ENCODE measurements at regions not wholly inside any gene's neighbourhood (a gene's known extent, or its start where the extent isn't known, plus 50 kb on each side); places are given as distances from the start of the nearest gene placed in this dataset.

DNA sequence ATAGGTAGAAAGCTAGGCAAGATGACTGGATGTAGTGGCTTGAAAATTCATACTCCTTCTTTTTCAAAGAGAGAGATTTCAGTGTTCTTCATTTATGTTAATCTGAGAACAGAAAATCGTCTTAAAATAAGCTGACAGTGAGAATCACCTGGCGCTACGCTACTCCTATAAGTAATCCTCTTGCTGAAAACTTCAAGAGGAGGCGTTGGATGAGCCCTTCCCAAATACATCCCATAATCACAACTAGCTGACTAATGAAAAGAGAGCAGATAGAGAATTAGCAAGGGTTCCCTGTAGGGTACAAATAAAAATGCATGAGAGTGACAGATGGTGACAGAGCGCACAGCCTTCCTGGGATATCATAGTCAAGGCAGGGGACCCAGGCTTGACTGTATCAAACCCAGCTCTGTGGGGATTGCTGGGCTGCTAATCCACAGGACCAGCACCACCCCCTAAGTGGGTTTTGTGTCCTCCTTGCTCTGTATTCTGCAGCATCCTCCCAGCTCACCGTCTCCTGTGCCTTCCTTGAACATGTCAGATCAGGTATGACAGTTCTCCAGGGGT, 280.2 kb downstream of the SP3 start:
- Histone ChIP-seq H3K4me1 (peaks cover 13% of the 10 kb centered on the region), H3K9ac (no peak overlapping the region), H2AFZ (replicated peaks) (no peak overlapping the region), H3K4me3 (no peak overlapping the region), H4K20me1 (ENCODE audit: low read depth) (no peaks in the 10 kb centered on the region), H3K27ac (no peak overlapping the region), H3K27me3 (no peaks in the 10 kb centered on the region), H3K79me2 (ENCODE audit: low read depth) (no peaks in the 10 kb centered on the region), H3K9me3 (ENCODE audit: low read depth) (no peaks in the 10 kb centered on the region), H3F3A (ENCODE audit: low read depth) (no peaks in the 10 kb centered on the region), H3K36me3 (no peaks in the 10 kb centered on the region), H3K4me2 (no peak overlapping the region)
- no peak overlapping the region for H3K27ac Mint-ChIP-seq
- H3K36me3 Mint-ChIP-seq: no peaks in the 10 kb centered on the region
- H3K9me3 Mint-ChIP-seq: peaks cover 2% of the 10 kb centered on the region
- H3K4me3 Mint-ChIP-seq: no peak overlapping the region
- TF ChIP-seq, protein P1, sequence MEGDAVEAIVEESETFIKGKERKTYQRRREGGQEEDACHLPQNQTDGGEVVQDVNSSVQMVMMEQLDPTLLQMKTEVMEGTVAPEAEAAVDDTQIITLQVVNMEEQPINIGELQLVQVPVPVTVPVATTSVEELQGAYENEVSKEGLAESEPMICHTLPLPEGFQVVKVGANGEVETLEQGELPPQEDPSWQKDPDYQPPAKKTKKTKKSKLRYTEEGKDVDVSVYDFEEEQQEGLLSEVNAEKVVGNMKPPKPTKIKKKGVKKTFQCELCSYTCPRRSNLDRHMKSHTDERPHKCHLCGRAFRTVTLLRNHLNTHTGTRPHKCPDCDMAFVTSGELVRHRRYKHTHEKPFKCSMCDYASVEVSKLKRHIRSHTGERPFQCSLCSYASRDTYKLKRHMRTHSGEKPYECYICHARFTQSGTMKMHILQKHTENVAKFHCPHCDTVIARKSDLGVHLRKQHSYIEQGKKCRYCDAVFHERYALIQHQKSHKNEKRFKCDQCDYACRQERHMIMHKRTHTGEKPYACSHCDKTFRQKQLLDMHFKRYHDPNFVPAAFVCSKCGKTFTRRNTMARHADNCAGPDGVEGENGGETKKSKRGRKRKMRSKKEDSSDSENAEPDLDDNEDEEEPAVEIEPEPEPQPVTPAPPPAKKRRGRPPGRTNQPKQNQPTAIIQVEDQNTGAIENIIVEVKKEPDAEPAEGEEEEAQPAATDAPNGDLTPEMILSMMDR (IDR thresholded peaks at IDR 0.05): no peak
- TF ChIP-seq EZH2phosphoT487 (IDR thresholded peaks at IDR 0.05) (no peak), EZH2 (IDR thresholded peaks at IDR 0.05) (no peak)
- peaks cover 24% of the 10 kb centered on the region for H3K4me1 Mint-ChIP-seq
- H3K27me3 Mint-ChIP-seq (ENCODE audit: insufficient read depth, low read depth): no peaks in the 10 kb centered on the region
- peak; percentile 11 for DNase-seq (ENCODE audit: low spot score)

DNA sequence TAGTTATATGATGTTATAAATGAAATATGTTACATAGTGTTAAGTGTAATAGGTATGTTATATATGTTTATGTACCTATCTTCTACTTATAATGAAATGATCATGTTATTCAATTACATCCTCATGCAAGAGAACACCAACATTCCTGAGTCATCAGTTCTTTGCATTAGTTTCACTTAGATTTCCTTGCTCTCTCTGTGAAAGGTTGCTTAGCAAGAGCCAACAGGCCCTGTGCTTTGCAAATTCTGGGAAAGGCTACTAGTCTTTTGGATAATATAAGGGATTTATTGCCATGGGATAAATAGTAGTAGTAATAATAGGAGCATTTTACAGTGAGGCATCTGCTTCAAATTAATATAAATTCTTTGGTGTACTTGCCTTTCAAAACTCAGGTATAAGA, 274.8 kb downstream of the SP3 start:
- no peaks in the 10 kb centered on the region for H3K9me3 ChIP-seq (ENCODE audit: low read depth)
- H3K9me3 Mint-ChIP-seq: no peaks in the 10 kb centered on the region
- H4K20me1 ChIP-seq (ENCODE audit: low read depth): no peaks in the 10 kb centered on the region
- no peak overlapping the region for H3K4me2 ChIP-seq
- H3K27ac Mint-ChIP-seq: no peak overlapping the region
- H3K4me3 Mint-ChIP-seq: no peak overlapping the region
- TF ChIP-seq EZH2phosphoT487 (IDR thresholded peaks at IDR 0.05) (no peak), EZH2 (IDR thresholded peaks at IDR 0.05) (no peak)
- TF ChIP-seq, protein P1 (IDR thresholded peaks at IDR 0.05): no peak
- no peaks in the 10 kb centered on the region for H3K27me3 ChIP-seq
- peaks cover 16% of the 10 kb centered on the region for H3K4me1 Mint-ChIP-seq
- no peak for DNase-seq (ENCODE audit: low spot score)
- no peak overlapping the region for H3K4me3 ChIP-seq
- H2AFZ ChIP-seq (replicated peaks): no peak overlapping the region
- H3F3A ChIP-seq (ENCODE audit: low read depth): no peaks in the 10 kb centered on the region
- no peaks in the 10 kb centered on the region for H3K79me2 ChIP-seq (ENCODE audit: low read depth)
- no peak overlapping the region for H3K9ac ChIP-seq
- H3K4me1 ChIP-seq: peaks cover under 1% of the 10 kb centered on the region
- peaks cover 3% of the 10 kb centered on the region for H3K27me3 Mint-ChIP-seq (ENCODE audit: insufficient read depth, low read depth)
- no peak overlapping the region for H3K27ac ChIP-seq
- no peaks in the 10 kb centered on the region for H3K36me3 ChIP-seq
- peaks cover 2% of the 10 kb centered on the region for H3K36me3 Mint-ChIP-seq

DNA sequence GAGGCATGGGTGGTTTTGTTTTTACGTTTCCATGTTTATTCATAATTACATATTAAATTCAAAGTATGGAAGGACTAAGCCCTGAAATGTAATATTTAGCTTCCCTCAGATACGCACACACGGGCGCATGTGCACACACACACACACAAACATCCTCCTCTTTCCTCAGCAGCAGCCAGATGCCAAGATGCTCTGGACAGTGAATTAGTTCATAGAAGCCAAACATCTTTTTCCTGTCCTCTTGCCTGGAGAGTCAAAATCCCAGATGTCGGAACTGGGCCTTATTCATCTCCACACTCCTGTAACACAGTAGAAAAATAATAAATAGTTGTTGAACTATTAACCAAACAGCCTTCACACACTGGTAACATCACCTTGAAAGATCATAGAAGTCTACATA, 273.1 kb downstream of the SP3 start:
- Histone ChIP-seq H3K9me3 (ENCODE audit: low read depth) (no peaks in the 10 kb centered on the region), H3K4me3 (no peak overlapping the region), H3K27me3 (no peaks in the 10 kb centered on the region), H3K79me2 (ENCODE audit: low read depth) (no peaks in the 10 kb centered on the region), H3F3A (ENCODE audit: low read depth) (no peaks in the 10 kb centered on the region), H4K20me1 (ENCODE audit: low read depth) (no peaks in the 10 kb centered on the region), H3K27ac (no peak overlapping the region), H3K4me2 (no peak overlapping the region), H3K9ac (no peak overlapping the region), H2AFZ (replicated peaks) (no peak overlapping the region), H3K4me1 (no peaks in the 10 kb centered on the region), H3K36me3 (no peaks in the 10 kb centered on the region)
- DNase-seq (ENCODE audit: low spot score): no peak
- Mint-ChIP-seq H3K4me1 (peaks cover 8% of the 10 kb centered on the region), H3K9me3 (no peaks in the 10 kb centered on the region), H3K27ac (no peak overlapping the region), H3K36me3 (peaks cover 2% of the 10 kb centered on the region), H3K4me3 (no peak overlapping the region), H3K27me3 (ENCODE audit: insufficient read depth, low read depth) (peaks cover 3% of the 10 kb centered on the region)
- TF ChIP-seq, protein P1 (IDR thresholded peaks at IDR 0.05): no peak
- TF ChIP-seq EZH2 (IDR thresholded peaks at IDR 0.05): no peak
- no peak for TF ChIP-seq EZH2phosphoT487 (IDR thresholded peaks at IDR 0.05)

Data from neural progenitor cell (in vitro differentiated cells).